ENCODE measurements at regions not wholly inside any gene's neighbourhood (a gene's known extent, or its start where the extent isn't known, plus 50 kb on each side); places are given as distances from the start of the nearest gene placed in this dataset.
"Not testable (repeated sequence)": the region's sequence is repeated elsewhere in the genome, so short reads cannot be mapped to it uniquely, and the experiment has no call there.

DNA sequence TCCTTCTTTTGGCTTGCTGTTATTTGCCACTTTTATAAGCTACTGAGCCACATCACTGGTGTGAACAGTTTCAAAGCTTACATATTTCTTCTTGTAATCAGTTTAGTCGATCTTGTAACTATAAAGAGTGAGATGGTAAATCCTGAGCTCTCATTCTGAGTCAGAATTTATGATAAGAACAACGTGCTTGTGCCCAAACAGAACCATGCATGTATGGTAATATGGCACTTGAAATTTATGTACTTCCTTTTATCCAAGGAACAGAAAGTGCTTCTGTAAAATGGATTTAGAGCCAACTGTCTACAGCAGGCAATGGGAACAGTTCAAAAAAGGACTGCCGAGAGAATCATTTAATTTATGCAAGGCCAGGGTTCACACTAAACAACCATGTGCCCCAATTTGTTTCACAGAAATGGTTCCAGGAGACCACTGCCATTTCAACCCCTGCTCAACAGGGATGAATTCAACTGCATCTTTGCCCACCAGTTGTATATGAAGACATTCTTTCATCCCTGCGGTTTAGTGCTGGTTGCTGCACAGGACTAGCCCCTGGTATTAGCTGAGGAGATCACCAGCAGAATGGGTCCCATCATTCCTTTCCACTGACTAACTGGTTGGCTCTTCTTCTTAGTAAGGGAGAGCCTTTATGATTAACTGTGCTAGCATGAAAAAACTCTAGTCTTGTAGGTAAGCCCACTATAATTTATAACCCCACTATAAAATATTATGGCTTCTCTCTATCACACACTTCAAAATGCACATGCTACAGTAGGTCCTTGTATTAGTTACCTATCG lies 162.9 kb upstream of the PGRMC2 start:
- H3K4me1 ChIP-seq (replicated peaks), result peaks cover 24% of the 10 kb centered on the region
- DNase-seq (ENCODE audit: low read depth in 1 of 2, low spot score in 2 of 2), result no peak
- H3K9me3 ChIP-seq (replicated peaks), result no peaks in the 10 kb centered on the region
- H3K4me3 ChIP-seq, result no peak overlapping the region
- no peak overlapping the region for H3K27ac ChIP-seq
- H3K27me3 ChIP-seq (replicated peaks), result no peaks in the 10 kb centered on the region
- H3K36me3 ChIP-seq, result no peaks in the 10 kb centered on the region

DNA sequence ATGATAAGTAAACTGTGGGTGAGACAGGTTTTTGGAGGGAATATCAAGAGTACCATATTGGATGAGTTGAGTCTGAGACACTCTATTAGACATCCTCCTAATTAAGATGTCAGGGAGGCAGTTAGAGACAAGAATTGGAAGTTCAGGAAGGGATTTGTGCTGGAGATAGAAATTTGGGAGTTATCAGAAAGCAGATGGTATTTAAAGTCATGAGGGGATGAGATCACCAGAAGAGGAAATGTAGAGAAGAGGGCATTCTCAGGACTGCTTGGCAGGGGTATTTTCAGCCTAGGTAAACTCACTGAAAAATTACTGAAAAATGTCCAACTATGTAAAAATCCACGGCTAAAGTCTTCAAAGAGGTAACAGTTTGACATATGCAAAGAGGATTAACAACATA lies 161.6 kb upstream of the PGRMC2 start:
- Histone ChIP-seq H3K4me1 (replicated peaks) (peaks cover 11% of the 10 kb centered on the region), H3K4me3 (no peak overlapping the region), H3K9me3 (replicated peaks) (no peaks in the 10 kb centered on the region), H3K36me3 (no peaks in the 10 kb centered on the region), H3K27ac (no peak overlapping the region), H3K27me3 (replicated peaks) (no peaks in the 10 kb centered on the region)
- DNase-seq (ENCODE audit: low read depth in 1 of 2, low spot score in 2 of 2), result no peak

DNA sequence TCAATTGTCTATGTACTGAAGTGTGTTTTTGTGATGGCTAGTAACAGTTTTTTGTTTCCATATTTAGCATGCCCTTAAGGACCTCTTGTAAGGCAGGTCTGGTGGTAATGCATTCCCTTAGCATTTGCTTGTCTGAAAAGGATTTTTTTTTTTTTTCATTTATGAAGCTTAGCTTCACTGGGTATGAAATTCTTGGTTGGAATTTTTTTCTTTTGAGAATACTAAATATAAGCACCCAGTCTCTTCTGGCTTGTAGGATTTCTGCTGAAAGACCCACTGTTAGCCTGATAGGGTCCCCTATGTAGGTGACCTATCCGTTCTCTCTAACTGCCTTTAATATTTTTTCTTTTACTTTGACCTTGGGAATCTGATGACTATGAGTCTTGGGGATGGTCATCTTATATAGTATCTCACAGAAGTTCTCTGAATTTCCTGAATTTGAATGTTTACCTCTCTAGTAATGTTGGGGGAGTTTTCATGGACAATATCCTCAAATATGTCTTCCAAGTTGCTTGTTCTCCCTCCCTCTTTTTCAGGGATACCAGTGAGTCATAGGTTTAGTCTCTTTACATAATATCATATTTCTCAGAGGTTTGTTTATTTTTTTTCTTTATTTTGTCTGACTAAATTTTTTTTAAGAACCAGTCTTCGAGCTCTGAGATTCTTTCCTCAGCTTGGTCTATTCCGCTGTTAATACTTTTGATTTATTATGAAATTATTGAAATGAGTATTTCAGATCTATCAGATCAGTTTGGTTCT lies 157.1 kb upstream of the PGRMC2 start:
- DNase-seq (ENCODE audit: low read depth in 1 of 2, low spot score in 2 of 2), result no peak

DNA sequence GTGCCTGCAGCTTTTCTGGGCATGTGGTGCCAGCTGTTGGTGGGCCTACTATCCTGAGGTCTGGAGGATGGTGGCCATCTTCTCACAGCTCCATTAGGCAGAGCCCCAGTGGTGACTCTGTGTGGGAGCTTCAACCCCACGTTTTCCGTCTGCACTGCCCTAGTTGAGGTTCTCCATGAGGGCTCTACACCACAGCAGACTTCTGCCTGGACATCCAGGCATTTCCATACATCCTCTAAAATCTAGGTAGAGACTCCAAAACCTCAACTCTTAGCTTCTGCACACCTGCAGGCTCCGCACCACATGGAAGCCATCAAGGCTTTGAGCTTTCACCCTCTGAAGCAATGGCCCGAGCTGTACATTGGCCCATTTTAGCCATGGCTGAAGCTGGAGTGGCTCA lies 153.3 kb upstream of the PGRMC2 start:
- H3K4me3 ChIP-seq, result no peak overlapping the region
- H3K9me3 ChIP-seq (replicated peaks), result 0 out of 2 replicates have a peak, but pooled peaks cover 4% of the 10 kb centered on the region
- no peaks in the 10 kb centered on the region for H3K4me1 ChIP-seq (replicated peaks)
- no peaks in the 10 kb centered on the region for H3K36me3 ChIP-seq
- no peak for DNase-seq (ENCODE audit: low read depth in 1 of 2, low spot score in 2 of 2)
- no peak overlapping the region for H3K27ac ChIP-seq
- H3K27me3 ChIP-seq (replicated peaks), result no peaks in the 10 kb centered on the region

More for the DNA sequence above, 157.1 kb upstream of the PGRMC2 start:
- H3K4me1 ChIP-seq (replicated peaks), result no peaks in the 10 kb centered on the region
- H3K36me3 ChIP-seq, result no peaks in the 10 kb centered on the region
- no peak overlapping the region for H3K4me3 ChIP-seq
- H3K9me3 ChIP-seq (replicated peaks), result 0 out of 2 replicates have a peak, but pooled peaks cover 4% of the 10 kb centered on the region
- no peak overlapping the region for H3K27ac ChIP-seq
- H3K27me3 ChIP-seq (replicated peaks), result no peaks in the 10 kb centered on the region

DNA sequence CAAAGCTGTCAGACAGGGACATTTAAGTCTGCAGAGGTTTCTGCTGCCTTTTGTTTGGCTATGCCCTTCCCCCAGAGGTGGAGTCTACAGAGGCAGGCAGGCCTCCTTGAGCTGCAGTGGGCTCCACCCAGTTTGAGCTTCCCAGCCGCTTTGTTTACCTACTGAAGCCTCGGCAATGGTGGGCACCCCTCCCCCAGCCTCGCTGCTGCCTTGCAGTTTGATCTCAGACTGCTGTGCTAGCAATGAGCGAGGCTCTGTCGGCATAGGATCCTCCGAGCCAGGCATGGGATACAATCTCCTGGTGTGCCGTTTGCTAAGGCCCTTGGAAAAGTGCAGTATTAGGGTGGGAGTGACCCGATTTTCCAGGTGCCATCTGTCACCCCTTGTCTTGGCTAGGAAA lies 149.4 kb upstream of the PGRMC2 start:
- H3K4me3 ChIP-seq; H3K27me3 ChIP-seq (replicated peaks); DNase-seq (ENCODE audit: low read depth in 1 of 2, low spot score in 2 of 2); H3K4me1 ChIP-seq (replicated peaks); H3K36me3 ChIP-seq; H3K9me3 ChIP-seq (replicated peaks); H3K27ac ChIP-seq: not testable (repeated sequence)

DNA sequence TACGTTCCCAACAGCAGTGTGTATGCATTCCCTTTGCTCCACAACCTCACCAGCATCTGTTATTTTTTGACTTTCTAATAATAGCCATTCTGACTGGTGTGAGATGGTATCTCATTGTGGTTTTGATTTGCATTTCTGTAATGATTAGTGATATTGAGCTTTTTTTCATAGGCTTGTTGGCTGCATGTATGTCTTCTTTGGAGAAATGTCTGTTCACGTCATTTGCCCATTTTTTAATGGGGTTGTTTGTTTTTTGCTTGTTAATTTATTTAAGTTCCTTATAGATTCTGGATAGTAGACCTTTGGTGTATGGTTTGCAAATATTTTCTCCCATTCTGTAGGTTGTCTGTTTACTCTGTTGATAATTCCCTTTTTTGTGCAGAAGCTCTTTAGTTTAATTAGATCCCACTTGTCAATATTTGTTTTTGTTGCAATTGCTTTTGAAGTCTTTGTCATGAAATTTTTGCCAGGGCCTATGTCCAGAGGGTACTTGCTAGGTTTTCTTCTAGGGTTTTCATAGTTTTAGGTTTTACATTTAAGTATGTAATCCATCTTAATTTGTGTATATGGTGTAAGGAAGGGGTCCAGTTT lies 141.5 kb upstream of the PGRMC2 start:
- peaks cover 26% of the 10 kb centered on the region for H3K4me1 ChIP-seq (replicated peaks)
- not testable (repeated sequence) for H3K9me3 ChIP-seq (replicated peaks); H3K36me3 ChIP-seq; H3K27me3 ChIP-seq (replicated peaks); H3K4me3 ChIP-seq; DNase-seq (ENCODE audit: low read depth in 1 of 2, low spot score in 2 of 2); H3K27ac ChIP-seq

DNA sequence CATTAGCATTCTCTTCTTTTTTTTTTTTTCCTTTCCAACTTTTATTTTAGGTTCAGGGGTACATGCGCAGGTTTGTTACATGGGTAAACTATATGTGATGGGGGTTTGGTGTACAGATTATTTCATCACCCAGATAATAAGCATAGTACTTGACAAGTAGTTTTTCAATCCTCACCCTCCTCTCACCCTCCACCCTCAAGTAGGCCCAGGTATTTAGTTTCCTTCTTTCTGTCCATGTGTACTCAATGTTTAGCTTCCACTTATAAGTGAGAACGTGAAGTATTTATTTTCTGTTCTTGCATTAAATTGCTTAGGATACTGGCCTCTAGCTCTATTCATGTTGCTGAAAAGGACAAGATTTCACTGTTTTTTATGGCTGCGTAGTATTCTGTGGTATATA lies 140.8 kb upstream of the PGRMC2 start:
- H3K36me3 ChIP-seq, result no peaks in the 10 kb centered on the region
- peaks cover 26% of the 10 kb centered on the region for H3K4me1 ChIP-seq (replicated peaks)
- no peak for DNase-seq (ENCODE audit: low read depth in 1 of 2, low spot score in 2 of 2)
- H3K27me3 ChIP-seq (replicated peaks), result no peaks in the 10 kb centered on the region
- H3K27ac ChIP-seq, result peak overlapping the region; percentile 36; the same call in 1 of the 2 replicates
- H3K9me3 ChIP-seq (replicated peaks), result no peaks in the 10 kb centered on the region
- H3K4me3 ChIP-seq, result peak overlapping the region; percentile 19

DNA sequence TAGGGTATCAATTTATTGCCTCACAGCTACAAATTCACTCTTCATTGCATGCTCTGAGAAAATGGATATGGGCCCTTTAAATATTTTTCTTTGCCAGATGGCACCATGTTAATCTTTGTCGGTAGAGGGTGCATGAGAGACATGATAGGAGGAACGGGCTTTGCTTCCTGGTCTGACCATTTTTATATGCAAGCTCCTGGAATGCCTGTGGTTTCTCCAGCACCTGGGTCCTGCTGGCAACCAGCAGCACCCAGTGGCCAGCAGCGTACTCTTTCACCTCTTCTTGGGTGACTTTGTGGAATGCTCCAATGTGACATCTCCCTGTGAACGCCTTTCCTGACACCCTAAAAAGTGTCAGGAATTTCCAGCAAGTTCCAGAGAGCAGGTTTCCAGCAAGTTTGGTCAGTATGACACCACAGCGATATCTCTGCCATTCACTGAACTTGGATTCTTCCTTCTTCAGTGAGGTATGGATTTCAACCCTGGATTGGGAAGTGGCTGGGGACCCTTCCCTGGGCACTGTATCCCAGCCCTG lies 140.3 kb upstream of the PGRMC2 start:
- no peaks in the 10 kb centered on the region for H3K27me3 ChIP-seq (replicated peaks)
- H3K9me3 ChIP-seq (replicated peaks), result no peaks in the 10 kb centered on the region
- H3K27ac ChIP-seq, result peak overlapping the region; percentile 36; the same call in 1 of the 2 replicates
- peak; percentile 70 to 80 for DNase-seq (ENCODE audit: low read depth in 1 of 2, low spot score in 2 of 2)
- H3K4me3 ChIP-seq, result peak overlapping the region; percentile 19
- H3K4me1 ChIP-seq (replicated peaks), result peaks cover 26% of the 10 kb centered on the region
- H3K36me3 ChIP-seq, result no peaks in the 10 kb centered on the region

DNA sequence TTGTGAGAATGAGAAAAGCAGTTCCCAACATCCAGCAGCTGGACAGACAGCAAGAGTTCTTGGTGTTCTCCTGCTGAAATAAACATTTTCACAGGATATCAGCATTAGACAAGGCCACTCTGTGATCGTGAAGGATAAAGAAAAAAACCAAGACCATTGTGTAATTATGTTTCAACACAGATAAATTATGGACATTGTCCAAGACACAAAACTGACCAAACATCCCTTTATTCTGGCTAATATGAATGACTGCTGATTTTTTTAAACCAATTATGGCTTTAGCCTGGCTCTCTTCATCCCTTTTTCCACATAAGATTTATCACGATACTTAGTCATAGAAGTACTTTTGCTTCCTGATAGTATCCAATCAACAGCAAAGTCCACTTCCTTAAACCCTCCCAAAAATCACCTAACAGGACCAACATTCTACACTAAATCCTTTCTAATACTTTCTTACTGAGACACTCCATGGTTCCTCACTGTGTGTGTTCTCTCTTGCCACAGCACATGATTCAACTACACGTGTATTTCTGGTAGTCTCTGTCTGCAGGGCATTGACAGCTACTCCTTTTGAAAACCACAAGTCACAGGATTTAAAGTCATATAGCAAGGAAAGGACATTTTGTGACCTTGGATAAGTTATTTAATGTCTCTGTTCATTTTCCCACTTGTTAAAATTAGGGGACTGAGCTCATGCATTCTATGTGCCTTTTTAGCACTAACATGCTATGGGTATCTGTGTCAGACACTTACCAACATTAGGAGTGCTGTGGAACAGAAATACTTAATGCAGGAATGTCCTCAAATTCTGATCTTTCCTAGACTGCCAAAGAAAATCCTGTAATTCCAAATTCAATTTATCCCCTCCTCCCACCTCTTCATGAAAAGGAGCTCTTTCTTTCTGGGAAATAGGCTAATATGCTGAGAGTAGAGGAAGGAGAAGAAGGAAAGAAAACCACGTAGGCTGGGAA lies 137.2 kb upstream of the PGRMC2 start:
- H3K27ac ChIP-seq, result no peak overlapping the region
- H3K4me3 ChIP-seq, result no peak overlapping the region
- H3K9me3 ChIP-seq (replicated peaks), result no peaks in the 10 kb centered on the region
- H3K27me3 ChIP-seq (replicated peaks), result no peaks in the 10 kb centered on the region
- peak in 1 of 2 experiments; percentile 34 for DNase-seq (ENCODE audit: low read depth in 1 of 2, low spot score in 2 of 2)
- no peaks in the 10 kb centered on the region for H3K36me3 ChIP-seq
- peaks cover 26% of the 10 kb centered on the region for H3K4me1 ChIP-seq (replicated peaks)

DNA sequence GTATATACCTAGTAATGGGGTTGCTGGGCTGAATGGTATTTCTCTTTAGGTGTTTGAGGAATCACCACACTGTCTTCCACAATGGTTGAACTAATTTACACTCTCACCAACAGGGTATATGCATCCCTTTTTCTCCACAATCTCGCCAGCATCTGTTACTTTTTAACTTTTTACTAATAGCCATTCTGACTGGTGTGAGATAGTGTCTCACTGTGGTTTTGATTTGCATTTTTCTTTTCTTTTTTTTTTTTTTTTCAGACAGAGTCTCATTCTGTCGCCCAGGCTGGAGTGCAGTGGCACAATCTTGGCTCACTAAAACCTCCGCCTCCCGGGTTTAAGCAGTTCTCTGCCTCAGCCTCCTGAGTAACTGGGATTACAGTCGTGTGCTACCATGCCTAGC lies 134.7 kb upstream of the PGRMC2 start:
- not testable (repeated sequence) for H3K9me3 ChIP-seq (replicated peaks); DNase-seq (ENCODE audit: low read depth in 1 of 2, low spot score in 2 of 2); H3K27ac ChIP-seq; H3K4me3 ChIP-seq; H3K27me3 ChIP-seq (replicated peaks); H3K36me3 ChIP-seq
- H3K4me1 ChIP-seq (replicated peaks), result peaks cover 14% of the 10 kb centered on the region

DNA sequence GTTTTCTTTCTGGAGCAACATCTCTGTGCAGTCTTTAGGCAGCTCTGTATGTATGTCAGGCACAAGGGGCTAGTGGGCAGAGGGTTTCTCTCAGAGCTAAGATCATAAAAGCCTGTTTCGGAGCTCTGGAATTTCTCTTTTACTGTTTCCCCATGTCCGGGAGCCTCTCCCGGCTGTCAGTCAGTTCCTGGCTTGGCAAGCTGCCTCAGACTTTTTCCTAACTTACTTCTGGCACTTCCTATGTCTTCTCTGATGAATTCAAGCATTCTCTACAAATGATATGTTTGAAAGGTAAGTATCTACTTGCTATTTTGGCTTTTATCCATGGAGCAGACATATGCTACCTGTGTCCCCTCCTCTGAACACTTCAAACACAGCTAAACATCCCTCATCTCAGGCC lies 129.3 kb upstream of the PGRMC2 start:
- Histone ChIP-seq H3K27me3 (replicated peaks) (no peaks in the 10 kb centered on the region), H3K9me3 (replicated peaks) (no peaks in the 10 kb centered on the region), H3K4me3 (no peak overlapping the region), H3K4me1 (replicated peaks) (no peaks in the 10 kb centered on the region), H3K36me3 (no peaks in the 10 kb centered on the region), H3K27ac (no peak overlapping the region)
- DNase-seq (ENCODE audit: low read depth in 1 of 2, low spot score in 2 of 2), result no peak

DNA sequence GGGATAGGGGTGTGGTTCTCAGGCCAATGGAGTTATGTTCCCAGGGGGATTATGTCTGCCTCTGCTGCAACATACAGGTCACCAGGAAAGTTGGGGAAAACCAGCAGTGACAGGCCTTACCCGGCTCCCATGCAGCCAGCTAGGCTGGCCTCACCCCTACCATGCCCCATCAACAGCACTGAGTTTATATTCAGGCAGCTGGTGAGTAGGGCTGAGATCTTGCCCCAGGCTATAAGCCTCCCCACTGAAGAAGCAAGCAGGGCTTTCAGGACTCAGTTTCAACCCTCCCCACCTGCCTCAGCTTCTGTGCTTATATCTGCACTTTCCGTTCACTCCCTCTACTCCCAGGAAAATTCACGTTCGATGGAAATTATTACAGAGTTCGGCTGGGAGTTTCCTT lies 122.4 kb upstream of the PGRMC2 start:
- Histone ChIP-seq H3K4me1 (replicated peaks) (no peaks in the 10 kb centered on the region), H3K9me3 (replicated peaks) (no peaks in the 10 kb centered on the region), H3K4me3 (no peak overlapping the region), H3K36me3 (no peaks in the 10 kb centered on the region), H3K27ac (no peak overlapping the region), H3K27me3 (replicated peaks) (no peaks in the 10 kb centered on the region)
- no peak for DNase-seq (ENCODE audit: low read depth in 1 of 2, low spot score in 2 of 2)

DNA sequence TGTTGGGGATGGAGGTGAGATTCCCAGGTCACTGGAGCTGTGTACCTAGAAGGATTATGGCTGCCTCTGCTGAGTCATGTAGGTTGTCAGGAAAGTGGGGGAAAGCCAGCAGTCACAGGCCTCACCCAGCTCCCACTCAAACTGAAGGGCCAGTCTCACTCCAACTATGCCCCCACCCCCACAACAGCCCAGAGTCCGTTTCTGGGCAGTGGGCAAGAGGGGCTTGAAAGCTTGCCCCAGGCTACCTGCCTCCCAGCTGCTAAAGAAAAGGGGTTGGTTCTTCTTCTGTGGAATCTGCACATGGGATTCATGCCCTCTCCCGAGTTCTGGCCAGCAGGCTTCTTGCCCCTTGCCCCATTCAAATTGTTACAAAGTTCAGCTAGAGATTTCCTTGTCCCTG lies 116.0 kb upstream of the PGRMC2 start:
- Histone ChIP-seq H3K4me1 (replicated peaks) (no peaks in the 10 kb centered on the region), H3K27me3 (replicated peaks) (no peaks in the 10 kb centered on the region), H3K4me3 (no peak overlapping the region), H3K36me3 (no peaks in the 10 kb centered on the region), H3K27ac (no peak overlapping the region), H3K9me3 (replicated peaks) (no peaks in the 10 kb centered on the region)
- no peak for DNase-seq (ENCODE audit: low read depth in 1 of 2, low spot score in 2 of 2)

Data from SJSA1 (cell line).